HCT116 (cell line): ENCODE measurements at regions not wholly inside any gene's neighbourhood (a gene's known extent, or its start where the extent isn't known, plus 50 kb on each side); places are given as distances from the start of the nearest gene placed in this dataset.

Experiments used
- CBX3 ChIP-seq: IDR thresholded peaks from 2 replicates; pipeline ENCODE4 v1.6.1; 2012; ENCODE audit warnings: low read depth
- CEBPB ChIP-seq: IDR thresholded peaks from 2 replicates; pipeline ENCODE4 v1.6.1; 2012; ENCODE audit warnings: low read depth
- EZH2 ChIP-seq: fragments of 200-600 bp; sonication (generic); IDR thresholded peaks from 2 replicates; pipeline ENCODE4 v1.6.1; 2017; ENCODE audit warnings: antibody characterized with exemption, mixed run types
- EZH2phosphoT487 ChIP-seq: fragments of 200-600 bp; IDR thresholded peaks from 2 replicates; pipeline ENCODE4 v1.6.1; 2018; ENCODE audit warnings: antibody characterized with exemption, borderline replicate concordance
- JUND ChIP-seq: IDR thresholded peaks from 2 replicates; pipeline ENCODE4 v1.6.1; 2012
- POLR2A ChIP-seq: IDR thresholded peaks from 2 replicates; pipeline ENCODE4 v1.7.0; 2011; ENCODE audit warnings: borderline replicate concordance; ENCODE audit not compliant: insufficient read depth, insufficient read length; ENCODE audit errors: extremely low read depth
- POLR2AphosphoS5 ChIP-seq: IDR thresholded peaks from 2 replicates; pipeline ENCODE4 v1.6.1; 2011; ENCODE audit warnings: mild to moderate bottlenecking, low read depth, low read length, moderate library complexity
- RAD21 ChIP-seq: IDR thresholded peaks from 2 replicates; pipeline ENCODE4 v1.6.1; 2012; ENCODE audit warnings: low read depth, mild to moderate bottlenecking
- TCF7L2 ChIP-seq: IDR thresholded peaks from 2 replicates; pipeline ENCODE4 v1.7.0; 2011; ENCODE audit warnings: borderline replicate concordance, inconsistent platforms; ENCODE audit not compliant: insufficient read depth, insufficient read length; ENCODE audit errors: extremely low read depth
- TF ChIP-seq, protein P1 (sequence below), 3 experiments: fragments of 200-600 bp in 1 of 3; sonication (generic) in 1 of 3; IDR thresholded peaks in 2 of 3; conservative IDR thresholded peaks in 1 of 3; 2 replicates each; pipeline ENCODE4 v1.5.1; 2012 to 2017; ENCODE audit warnings: low read depth in 2 of 3, low read length in 2 of 3, antibody characterized with exemption in 1 of 3, borderline replicate concordance in 1 of 3, control low read depth in 1 of 3, mild to moderate bottlenecking in 1 of 3, mixed read lengths in 1 of 3, mixed run types in 1 of 3, moderate library complexity in 1 of 3; ENCODE audit not compliant: insufficient read depth in 1 of 3

DNA sequence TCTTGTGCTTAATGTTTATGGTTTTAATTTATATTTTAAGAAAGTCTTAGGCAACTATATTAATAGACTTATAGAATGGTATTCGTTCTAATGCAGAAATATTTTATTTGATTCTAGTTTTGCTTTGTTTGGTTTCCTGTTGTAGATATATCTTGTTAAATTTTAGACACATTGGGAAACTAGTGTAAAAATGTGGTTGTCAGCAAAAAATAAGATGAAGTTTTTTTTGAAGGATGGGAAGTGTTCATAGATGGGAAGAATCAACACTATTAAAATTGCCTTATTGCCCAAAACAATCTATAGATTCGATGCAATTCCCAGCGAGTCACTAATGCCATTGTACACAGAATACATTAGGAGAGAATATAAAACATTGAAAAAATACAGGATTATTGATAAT lies 278.9 kb downstream of the ZWINT start:
- TF ChIP-seq, protein P1, sequence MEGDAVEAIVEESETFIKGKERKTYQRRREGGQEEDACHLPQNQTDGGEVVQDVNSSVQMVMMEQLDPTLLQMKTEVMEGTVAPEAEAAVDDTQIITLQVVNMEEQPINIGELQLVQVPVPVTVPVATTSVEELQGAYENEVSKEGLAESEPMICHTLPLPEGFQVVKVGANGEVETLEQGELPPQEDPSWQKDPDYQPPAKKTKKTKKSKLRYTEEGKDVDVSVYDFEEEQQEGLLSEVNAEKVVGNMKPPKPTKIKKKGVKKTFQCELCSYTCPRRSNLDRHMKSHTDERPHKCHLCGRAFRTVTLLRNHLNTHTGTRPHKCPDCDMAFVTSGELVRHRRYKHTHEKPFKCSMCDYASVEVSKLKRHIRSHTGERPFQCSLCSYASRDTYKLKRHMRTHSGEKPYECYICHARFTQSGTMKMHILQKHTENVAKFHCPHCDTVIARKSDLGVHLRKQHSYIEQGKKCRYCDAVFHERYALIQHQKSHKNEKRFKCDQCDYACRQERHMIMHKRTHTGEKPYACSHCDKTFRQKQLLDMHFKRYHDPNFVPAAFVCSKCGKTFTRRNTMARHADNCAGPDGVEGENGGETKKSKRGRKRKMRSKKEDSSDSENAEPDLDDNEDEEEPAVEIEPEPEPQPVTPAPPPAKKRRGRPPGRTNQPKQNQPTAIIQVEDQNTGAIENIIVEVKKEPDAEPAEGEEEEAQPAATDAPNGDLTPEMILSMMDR (IDR thresholded peaks at IDR 0.05 in 2 of 3, conservative IDR thresholded peaks at IDR 0.05 in 1 of 3; ENCODE audit: borderline replicate concordance in 1 of 3, insufficient read depth in 1 of 3, low read depth in 2 of 3, low read length in 2 of 3), result no peak
- TF ChIP-seq JUND, result no peak
- no peak for TF ChIP-seq TCF7L2
- TF ChIP-seq POLR2A, result no peak
- no peak for TF ChIP-seq CBX3
- no peak for TF ChIP-seq POLR2AphosphoS5
- no peak for TF ChIP-seq EZH2
- TF ChIP-seq RAD21, result no peak
- TF ChIP-seq EZH2phosphoT487, result no peak
- no peak for TF ChIP-seq CEBPB
